Fibroblast of skin of scalp (primary cell): ENCODE measurements at regions not wholly inside any gene's neighbourhood (a gene's known extent, or its start where the extent isn't known, plus 50 kb on each side); places are given as distances from the start of the nearest gene placed in this dataset.

Experiments
- DNase-seq: peaks from one replicate; pipeline ENCODE4 v3.0.0-alpha.2; 2013

GRCh38 chr9:11743356-11743755 lies 949.8 kb upstream of the TYRP1 start:
- no peak for DNase-seq

DNA sequence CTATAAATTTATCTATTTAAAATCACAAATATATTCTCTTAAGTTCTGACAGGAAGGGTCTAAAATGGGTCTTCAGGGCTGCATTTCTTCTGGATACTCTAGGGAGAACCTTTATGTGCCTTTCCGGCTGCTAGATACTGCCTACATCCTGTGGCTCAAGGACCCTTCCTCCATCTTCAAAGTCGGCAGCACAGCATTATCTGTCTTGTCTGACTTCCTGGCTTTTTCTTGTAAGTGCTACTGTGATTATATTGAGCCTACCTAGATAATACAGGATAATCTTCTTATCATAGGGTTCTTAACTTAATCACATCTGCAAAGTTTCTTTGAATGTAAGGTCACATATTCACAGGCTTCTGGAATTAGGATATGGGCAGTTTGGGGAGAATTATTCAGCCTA lies 943.8 kb upstream of the TYRP1 start:
- DNase-seq = no peak

DNA sequence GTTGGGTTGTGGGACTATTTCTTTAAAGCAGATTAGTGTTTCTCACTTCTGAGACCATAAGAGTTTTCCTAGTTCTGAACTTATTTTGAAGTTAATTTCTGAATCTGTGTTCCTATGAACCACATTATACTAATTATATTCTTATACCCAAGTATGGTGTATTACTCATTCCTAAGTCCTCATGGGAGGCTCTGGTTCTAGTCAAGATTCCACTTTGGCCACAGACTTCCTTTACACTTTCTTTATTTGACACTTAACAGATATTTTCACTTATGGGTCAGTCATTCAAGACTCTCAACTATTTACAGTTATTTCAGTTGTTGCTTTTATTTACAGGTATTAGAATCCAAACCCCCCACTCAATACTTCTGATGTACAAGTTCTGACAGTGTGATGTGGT lies 937.2 kb upstream of the TYRP1 start:
- peak; percentile 57 for DNase-seq

DNA sequence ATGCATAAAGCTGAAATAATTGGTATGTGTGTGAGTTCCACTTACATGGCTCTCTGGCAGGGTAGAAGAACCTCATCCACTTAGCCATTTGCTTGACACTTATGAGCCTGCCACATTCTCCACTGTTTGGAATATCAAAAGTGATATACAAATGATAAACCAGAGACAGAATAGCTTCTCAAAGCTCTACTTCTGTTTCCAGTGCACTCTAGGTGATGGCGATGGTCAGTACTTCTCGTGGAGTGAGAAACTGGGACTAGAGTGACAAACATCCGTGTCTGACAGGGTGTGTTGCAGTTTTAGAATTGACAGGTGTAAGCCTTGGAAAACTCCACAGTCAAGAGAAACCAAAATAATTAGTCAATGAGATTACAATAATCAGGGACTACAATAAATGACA lies 935.8 kb upstream of the TYRP1 start:
- no peak for DNase-seq

DNA sequence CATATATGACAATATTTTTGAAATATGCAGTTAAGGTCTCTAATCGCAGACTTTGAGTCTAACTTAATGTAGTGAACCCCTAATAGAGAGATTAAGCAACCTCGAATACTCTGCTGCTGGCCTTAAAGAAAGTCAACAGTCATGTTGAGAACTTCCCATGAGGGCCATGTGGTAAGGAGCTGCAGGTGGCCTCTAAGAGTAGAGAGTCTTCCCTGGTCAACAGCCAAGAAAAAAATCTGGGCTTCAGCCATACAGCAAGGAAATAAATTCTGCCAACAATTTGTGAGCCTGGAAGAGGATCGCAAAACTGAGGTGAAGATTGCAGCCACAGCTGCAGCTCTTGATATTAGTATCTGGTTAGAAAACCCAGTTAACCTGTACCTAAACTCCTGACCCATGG lies 935.2 kb upstream of the TYRP1 start:
- DNase-seq = no peak

- no peak for DNase-seq
Observed at GRCh38 chr9:11779971-11780370, 913.2 kb upstream of the TYRP1 start.

- no peak for DNase-seq
Observed at GRCh38 chr9:11792870-11793269, 900.3 kb upstream of the TYRP1 start.

DNA sequence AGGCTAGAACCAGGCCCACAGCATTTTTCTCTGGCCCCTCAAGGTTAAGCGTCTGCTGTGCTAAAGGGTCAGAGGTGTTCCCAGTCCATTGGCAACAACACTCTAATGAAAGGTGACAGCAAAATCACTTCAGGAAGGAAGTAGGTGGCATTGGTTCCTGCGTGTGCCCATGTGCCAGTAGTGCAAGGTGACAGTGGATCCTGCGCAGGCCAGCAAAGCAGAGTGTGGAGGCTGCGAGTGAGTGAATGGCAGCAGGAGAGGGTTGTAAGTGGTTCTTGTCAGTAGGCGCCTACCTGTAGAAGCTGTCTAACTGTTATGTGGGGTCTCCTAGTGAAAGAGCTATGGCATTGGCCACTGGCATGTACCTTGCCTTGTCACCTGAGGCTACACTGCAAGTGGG lies 898.2 kb upstream of the TYRP1 start:
- no peak for DNase-seq

DNA sequence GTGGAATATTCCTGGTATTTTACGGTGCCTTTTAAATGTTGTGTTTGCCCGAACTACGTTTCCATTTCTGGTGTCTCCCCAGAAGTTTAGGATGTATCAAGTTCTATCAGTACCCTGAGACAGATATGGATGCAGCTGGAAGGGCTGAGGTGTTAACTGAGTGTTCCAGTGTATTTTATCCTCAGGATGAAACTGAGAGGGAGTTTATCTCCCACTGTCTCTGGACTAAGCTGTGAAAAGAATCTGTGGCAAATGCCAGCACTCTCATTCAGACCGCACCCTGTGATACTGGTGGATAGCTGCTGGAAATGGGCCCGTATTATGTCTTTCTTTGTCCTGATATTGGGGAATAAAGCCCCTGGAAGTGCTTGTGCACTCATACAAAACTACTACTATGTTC lies 887.2 kb upstream of the TYRP1 start:
- DNase-seq = no peak

DNA sequence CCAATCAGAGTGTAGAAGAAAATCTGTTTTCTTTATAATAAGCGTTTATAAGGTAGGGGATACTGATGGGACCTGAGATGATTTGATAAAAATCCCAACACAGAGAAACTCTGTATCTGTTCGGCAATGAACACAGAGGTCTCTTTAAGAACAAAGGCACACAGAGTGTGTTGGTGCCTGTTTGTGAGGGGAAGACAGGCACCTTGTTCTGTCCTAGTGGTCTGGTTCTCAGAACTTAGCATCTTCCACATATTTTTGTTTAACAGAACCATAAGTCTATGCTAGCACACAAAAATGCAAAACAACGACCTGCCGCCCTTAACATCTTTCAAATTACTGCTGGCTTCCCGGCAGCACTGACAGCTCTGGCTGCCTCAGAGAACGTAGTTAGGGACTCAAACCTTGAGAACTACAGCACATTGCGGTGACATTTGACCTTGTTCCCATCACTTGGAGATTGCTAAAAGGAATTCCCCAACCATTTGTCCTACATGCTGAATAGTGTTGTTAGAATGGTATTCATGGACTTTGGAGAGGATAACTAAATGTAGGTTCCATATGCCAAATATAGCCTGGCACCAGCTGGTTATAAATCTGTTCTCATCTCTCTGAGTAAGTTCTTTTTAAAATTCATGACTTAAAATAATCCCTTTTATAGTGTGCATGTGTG lies 871.7 kb upstream of the TYRP1 start:
- no peak for DNase-seq

GRCh38 chr9:11828201-11828600 lies 865.0 kb upstream of the TYRP1 start:
- no peak for DNase-seq

DNA sequence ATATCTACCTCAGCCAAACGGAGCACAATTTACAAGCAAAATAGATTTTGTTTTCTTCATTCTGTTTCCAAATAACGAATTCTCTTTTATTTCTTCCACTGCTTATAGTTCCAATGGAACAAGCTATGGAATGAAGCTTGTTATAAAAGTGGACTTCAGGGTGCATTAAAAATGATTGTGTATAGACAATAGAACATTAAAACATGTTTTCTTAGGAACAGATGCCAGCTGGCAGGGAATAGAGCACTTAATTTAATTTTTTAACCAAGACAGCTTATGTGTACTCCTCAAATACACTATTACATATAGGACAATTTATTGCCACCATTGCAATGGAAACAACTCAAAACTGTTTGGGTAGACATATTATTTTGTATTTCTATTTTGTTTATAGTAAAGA lies 860.1 kb upstream of the TYRP1 start:
- DNase-seq = no peak

GRCh38 chr9:11868795-11869194 lies 824.4 kb upstream of the TYRP1 start:
- no peak for DNase-seq

DNA sequence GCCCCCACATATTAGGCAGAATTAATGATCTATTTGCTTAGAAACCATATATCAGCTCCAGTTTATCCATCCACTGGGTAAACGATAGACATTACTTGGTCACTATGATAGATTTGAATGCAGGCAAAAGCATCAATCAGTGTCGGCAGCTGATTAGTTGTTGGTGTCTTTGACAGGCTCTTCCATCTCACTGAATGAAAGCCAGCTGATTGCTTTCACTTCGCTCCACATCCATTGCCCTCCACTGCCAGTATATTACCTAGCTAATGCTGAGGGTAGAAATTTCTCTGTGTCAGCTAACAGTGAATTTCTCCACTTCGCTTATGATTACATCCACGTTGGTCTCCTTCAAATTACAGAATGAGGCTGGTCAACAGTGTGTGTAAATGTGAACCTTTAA lies 821.3 kb upstream of the TYRP1 start:
- DNase-seq = no peak

GRCh38 chr9:11872471-11872870 lies 820.7 kb upstream of the TYRP1 start:
- no peak for DNase-seq

DNA sequence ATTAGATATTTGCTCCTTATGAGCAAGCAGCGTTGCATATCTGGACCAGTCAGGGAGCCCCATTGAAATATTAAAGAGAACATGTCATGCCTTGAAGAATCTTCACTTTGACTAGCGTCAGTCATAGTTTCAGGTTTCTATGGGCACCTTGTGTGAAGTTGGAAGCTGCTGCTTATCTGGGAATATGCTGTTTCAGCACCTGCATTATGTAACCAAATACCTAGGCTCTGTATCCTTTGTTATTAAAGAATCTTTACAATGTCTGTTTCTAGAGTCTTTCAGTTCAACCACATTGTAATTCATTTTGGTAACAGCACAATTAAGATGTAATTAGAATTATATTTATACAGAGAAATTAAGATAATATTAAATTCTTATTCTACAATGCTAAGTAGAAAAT lies 818.8 kb upstream of the TYRP1 start:
- DNase-seq = no peak

GRCh38 chr9:11892401-11892800 lies 800.8 kb upstream of the TYRP1 start:
- peak; percentile 13 for DNase-seq

DNA sequence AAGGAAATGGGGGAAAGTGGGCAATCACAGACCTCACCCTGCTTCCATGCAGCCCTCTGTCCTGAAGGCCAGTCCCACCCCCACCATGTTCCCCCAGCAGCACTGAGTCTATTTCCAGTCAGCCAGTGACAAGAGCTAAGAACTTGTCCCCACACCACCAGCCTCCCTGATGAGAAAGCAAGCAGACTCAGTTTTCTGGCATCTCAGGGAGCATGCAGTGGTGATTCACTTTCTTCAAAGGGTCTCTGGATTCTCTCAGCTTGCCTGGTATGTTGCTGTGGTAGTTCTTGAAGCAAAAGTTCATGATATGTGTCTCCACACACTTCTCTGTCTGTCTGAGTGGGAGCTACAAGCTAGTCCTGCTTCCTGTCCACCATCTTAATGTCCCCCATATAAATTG lies 799.9 kb upstream of the TYRP1 start:
- DNase-seq = peak; percentile 90

GRCh38 chr9:11894136-11894535 lies 799.0 kb upstream of the TYRP1 start:
- DNase-seq = no peak

- no peak for DNase-seq
Observed at GRCh38 chr9:11902610-11903009, 790.6 kb upstream of the TYRP1 start.

DNA sequence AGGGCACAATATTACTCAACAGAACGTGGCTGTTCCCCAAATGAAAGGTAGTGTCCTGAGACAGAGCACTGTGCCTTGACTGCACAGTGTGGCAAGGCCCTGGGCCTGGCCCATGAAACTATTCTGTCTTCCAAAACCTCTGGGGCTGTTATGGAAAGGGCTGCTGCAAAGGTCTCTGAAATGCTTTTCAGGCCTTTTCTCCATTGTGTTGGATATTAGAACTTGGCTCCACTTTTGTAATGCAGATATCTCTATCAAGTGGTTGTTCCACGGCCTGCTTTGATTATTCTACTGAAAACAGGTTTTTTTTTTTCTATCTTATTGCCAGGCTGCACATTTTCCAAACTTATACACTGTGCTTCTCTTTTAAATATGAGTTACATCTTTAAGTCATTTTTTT lies 777.5 kb upstream of the TYRP1 start:
- DNase-seq = no peak

GRCh38 chr9:11928871-11929321 lies 764.3 kb upstream of the TYRP1 start:
- no peak for DNase-seq

GRCh38 chr9:11931109-11931508 lies 762.1 kb upstream of the TYRP1 start:
- peak; percentile 57 for DNase-seq

DNA sequence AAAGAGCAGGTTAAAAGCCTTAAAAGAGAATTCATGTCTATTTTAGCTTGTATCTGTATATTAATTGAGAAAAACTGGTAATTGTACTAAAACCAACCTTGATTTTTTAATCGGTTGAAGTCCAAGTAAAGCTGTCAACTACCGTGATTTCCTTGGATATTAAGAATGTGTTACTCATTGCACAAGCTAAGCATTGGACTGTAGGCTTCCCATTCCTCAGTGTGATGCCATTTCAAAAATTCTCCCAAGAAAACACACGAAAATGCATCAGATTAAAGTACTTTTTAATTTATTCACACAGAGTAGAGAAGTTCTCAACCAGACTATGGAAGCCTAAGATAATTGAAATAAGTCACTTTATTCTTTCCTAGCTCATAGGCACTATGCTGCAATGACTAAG lies 761.4 kb upstream of the TYRP1 start:
- peak; percentile 51 for DNase-seq

GRCh38 chr9:11933926-11934325 lies 759.3 kb upstream of the TYRP1 start:
- peak; percentile 95 for DNase-seq
